NCI-H1105 (cell line): ENCODE measurements at regions not wholly inside any gene's neighbourhood (a gene's known extent, or its start where the extent isn't known, plus 50 kb on each side); places are given as distances from the start of the nearest gene placed in this dataset.

Experiments
- DNase-seq: peaks from one replicate; lab custom pipeline; 2025; lab: John Stamatoyannopoulos, UW

GRCh38 chr4:63036159-63036866 is 1372.9 kb downstream of the TECRL start:
- DNase-seq: no peak

- DNase-seq: no peak
Measured at GRCh38 chr4:63029380-63029779, 1379.9 kb downstream of the TECRL start.

GRCh38 chr4:63020661-63021060 is 1388.6 kb downstream of the TECRL start:
- no peak for DNase-seq

GRCh38 chr4:63017300-63017699 is 1392.0 kb downstream of the TECRL start:
- no peak for DNase-seq

GRCh38 chr4:62970846-62971245 is 1438.4 kb downstream of the TECRL start:
- DNase-seq: no peak

- DNase-seq: no peak
Measured at GRCh38 chr4:62960415-62960814, 1448.8 kb downstream of the TECRL start.

GRCh38 chr4:62953752-62954151 is 1455.5 kb downstream of the TECRL start:
- no peak for DNase-seq

GRCh38 chr4:62952366-62952765 is 1456.9 kb downstream of the TECRL start:
- no peak for DNase-seq

GRCh38 chr4:62948108-62948507 is 1461.1 kb downstream of the TECRL start:
- DNase-seq: no peak

- DNase-seq: no peak
Measured at GRCh38 chr4:62940229-62940628, 1469.0 kb downstream of the TECRL start.

GRCh38 chr4:62930884-62931283 is 1478.4 kb downstream of the TECRL start:
- DNase-seq: no peak

GRCh38 chr4:62928483-62928882 is 1480.8 kb downstream of the TECRL start:
- DNase-seq: no peak

- no peak for DNase-seq
Measured at GRCh38 chr4:62927574-62927973, 1481.7 kb downstream of the TECRL start.

- no peak for DNase-seq
Measured at GRCh38 chr4:62923783-62924182, 1485.5 kb downstream of the TECRL start.

- DNase-seq: no peak
Measured at GRCh38 chr4:62917649-62918048, 1491.6 kb downstream of the TECRL start.

- DNase-seq: no peak
Measured at GRCh38 chr4:62914758-62915157, 1494.5 kb downstream of the TECRL start.

- DNase-seq: no peak
Measured at GRCh38 chr4:62913065-62913464, 1496.2 kb downstream of the TECRL start.

- DNase-seq: peak; percentile 12
Measured at GRCh38 chr4:62912531-62912930, 1496.7 kb downstream of the TECRL start.

- DNase-seq: no peak
Measured at GRCh38 chr4:62909238-62909637, 1500.0 kb downstream of the TECRL start.

- no peak for DNase-seq
Measured at GRCh38 chr4:62901101-62901500, 1508.1 kb downstream of the TECRL start.

- no peak for DNase-seq
Measured at GRCh38 chr4:62899646-62900364, 1509.4 kb downstream of the TECRL start.

- DNase-seq: no peak
Measured at GRCh38 chr4:62898115-62898514, 1511.1 kb downstream of the TECRL start.

- DNase-seq: no peak
Measured at GRCh38 chr4:62896721-62897120, 1512.5 kb downstream of the TECRL start.

- DNase-seq: no peak
Measured at GRCh38 chr4:62881901-62882300, 1527.3 kb downstream of the TECRL start.
